Activated CD8-positive, alpha-beta memory T cell treated with anti-CD3 and anti-CD28 coated beads, Interleukin-2, amount 50 U/mL, for 1 hour (primary cell): ENCODE measurements at regions not wholly inside any gene's neighbourhood (a gene's known extent, or its start where the extent isn't known, plus 50 kb on each side); places are given as distances from the start of the nearest gene placed in this dataset.

Source experiments
- DNase-seq: peaks from one replicate; pipeline ENCODE4 v3.0.0-alpha.2; 2020; ENCODE audit errors: extremely low read depth

DNA sequence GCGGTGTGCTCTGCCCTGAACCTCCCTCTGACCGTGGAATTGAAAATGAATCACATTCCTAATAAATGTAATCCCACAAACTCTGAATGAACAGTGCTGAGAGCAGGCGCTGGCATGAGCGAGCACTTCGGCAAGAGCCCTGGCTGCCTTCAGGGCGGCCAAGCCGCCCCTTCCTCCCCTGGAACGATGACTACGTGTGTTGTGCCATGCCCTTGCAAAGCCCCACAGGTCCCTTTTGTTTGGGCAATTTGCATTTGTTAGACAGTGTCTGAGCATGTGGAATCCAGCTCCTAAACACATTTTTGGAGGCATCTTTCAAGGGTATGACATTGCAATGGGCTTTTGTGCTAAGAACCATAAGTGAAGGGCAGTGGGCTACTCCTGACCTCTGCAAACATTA, 95.6 kb upstream of the MKI67 start:
- DNase-seq: no peak

DNA sequence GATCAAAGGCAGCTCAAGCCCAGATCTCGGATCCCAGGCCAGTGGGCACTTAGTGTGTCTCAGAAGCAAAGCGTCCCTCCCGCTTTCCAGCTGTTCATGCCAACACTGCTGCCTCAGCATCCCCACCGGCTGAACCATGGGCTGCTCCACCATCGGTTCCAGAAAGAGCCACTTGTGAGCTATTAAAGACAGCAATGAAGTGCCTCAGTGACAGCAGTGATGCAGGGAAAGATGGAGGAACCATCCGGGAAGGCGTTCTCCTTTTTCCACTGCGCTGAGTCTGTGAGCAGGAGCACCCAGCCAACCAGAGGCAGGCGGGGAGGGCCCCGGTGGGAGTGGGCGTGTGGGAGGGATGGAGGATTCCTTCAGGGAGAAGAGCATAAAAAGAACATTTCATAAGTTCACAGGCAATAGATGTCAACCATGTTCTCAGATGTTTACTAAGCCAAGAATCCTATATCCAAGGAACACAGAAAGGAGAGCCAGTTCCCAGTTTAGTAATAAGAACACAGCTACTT, 96.2 kb upstream of the MKI67 start:
- DNase-seq: no peak

- no peak for DNase-seq
These were observed 104.2 kb upstream of the MKI67 start for GRCh38 chr10:128230401-128230800.

- no peak for DNase-seq
These were observed 107.2 kb upstream of the MKI67 start for GRCh38 chr10:128233422-128233821.

- no peak for DNase-seq
These were observed 111.5 kb upstream of the MKI67 start for GRCh38 chr10:128237710-128238109.

- DNase-seq: no peak
These were observed 114.8 kb upstream of the MKI67 start for GRCh38 chr10:128241023-128241422.

DNA sequence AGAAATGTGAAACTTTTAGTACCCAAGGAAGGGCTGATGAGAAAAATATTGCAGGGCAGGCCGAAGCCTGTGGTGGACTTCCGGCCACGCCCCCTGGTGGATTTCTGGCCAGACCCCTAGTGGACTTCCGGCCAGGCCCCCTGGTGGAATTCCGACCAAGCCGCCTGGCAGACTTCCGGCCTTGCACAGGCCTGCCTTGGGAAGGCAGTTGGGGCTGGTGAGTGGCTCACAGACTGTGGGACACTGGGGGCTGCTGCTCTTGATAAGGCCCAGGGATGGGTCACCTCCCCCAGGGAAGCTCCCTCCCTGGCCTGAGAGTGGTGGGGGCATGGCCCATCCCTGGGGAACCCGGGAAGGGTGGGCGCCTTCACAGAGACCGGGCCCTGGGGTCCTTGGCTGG, 116.4 kb upstream of the MKI67 start:
- no peak for DNase-seq

- DNase-seq: no peak
These were observed 118.8 kb upstream of the MKI67 start for GRCh38 chr10:128245026-128245425.

GRCh38 chr10:128247576-128247975, 121.4 kb upstream of the MKI67 start:
- no peak for DNase-seq

DNA sequence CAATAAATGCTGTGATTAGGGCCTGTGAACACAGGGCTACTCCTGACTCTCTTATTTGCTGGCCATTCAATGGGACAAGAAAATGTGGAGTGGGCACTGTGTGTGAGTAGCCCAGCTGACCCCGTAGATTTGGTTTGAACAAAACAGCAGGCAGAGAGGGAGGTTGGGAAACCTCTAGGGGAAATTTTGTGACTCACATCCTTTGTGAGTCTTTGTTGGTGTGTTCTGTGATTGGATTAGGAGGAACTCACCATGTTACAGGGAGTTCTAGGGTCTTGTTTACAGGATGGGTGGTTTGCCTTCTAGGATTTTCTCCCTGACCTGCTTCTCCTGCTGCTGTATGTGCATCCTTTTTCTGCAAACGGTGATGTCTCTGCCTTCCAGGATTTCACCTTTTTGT, 128.3 kb upstream of the MKI67 start:
- DNase-seq: no peak

GRCh38 chr10:128257428-128257827, 131.2 kb upstream of the MKI67 start:
- no peak for DNase-seq

DNA sequence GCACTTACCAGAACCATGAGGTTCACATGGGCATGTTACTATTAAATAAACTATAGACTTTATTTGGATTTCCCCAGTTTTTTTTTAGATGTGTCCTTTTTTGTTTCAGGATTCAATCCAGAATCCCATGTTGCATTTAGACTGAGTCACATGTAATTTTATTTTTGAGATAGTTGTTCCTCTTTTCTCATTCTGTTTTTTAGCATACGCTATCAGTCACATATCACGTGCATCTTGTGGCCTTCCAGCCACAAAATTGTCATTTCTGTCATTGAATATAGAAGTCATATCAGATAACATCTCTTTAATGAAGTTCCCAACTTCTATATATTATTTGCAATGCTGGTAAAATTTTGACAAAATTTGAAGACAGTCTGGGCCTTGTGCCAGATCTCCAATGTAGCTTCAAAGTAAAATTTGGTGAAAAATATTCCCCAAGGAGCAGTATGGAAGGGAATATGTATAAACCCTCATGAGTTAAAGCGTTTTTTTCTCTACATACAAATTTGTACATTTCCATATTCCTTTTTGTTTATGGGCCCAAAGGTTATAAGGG, 132.3 kb upstream of the MKI67 start:
- DNase-seq: no peak

DNA sequence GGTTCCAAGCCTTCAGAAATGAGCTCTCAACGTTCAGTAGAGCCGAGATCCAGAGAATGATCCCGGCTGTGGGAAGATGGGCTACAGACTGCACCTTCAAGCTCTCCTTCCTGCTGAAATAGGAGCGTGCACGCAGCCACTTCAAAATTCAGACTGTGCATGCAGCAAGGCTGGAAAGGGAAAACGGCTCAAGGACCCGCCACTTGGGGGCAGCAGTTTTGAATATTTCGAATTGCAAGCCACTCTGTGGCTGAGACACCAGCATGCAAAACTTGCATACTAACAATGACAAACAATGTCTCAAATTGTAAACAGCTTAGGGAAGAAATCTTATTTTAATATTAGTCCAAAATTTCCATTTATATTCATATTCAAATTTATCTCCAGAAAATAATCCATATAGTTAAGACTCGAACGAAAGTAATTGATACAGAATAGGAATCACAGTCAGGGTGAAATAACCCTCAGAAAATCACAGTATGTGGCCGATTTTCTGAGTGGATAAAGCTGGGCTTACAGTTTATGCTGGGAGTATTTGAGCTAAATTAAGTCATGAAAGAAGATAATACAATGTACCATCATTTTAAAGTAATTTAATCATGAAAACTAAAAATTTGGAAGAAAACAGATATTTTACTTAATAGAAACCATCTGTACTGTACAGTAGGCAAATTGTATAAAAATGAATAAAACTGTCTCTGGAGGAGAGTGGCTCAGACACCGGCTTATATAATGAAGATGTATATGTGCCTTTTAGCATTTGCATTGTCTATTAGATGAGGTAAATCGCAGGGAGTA, 137.9 kb upstream of the MKI67 start:
- no peak for DNase-seq

GRCh38 chr10:128265596-128265995, 139.4 kb upstream of the MKI67 start:
- DNase-seq: no peak

DNA sequence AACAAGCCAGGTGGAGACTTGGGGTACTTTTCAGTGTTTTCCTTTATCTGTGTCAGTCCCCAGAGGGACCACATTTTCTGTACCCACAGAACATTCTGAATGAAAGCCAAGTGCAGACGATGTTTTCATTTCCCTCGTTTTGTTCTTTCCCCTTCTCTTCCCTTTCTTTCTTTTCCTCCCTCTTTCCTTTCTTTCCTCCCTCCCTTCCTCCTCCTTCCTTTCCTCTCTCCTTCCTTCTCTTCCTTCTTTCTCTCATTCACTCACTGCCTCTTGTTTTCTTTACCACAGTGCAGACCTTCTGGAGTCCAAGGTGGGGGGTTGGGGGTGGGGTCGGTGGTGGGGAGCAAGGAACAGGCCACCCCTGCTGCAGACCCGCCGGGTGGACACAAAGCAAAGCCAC, 141.4 kb upstream of the MKI67 start:
- DNase-seq: no peak

GRCh38 chr10:128268015-128268722, 141.9 kb upstream of the MKI67 start:
- DNase-seq: no peak

DNA sequence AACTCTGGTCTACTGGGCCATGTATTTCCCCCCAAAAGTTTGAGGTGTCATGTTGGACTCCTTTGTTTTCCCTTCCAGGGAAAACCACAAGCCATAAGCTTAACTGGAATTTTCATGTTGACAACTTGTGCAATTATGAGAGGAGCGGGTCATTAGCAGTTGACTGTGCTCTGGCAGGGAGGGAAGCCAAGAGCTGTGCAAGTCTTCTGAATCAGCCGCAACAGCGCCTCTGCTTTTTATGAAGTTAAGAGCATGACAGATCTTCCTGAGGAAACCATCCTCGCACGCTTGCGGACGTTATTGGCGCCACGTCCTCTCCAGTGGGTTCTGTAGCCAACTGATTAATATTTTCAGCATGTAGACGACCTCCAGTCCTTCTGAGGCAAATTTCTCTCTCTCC, 148.7 kb upstream of the MKI67 start:
- DNase-seq: no peak

DNA sequence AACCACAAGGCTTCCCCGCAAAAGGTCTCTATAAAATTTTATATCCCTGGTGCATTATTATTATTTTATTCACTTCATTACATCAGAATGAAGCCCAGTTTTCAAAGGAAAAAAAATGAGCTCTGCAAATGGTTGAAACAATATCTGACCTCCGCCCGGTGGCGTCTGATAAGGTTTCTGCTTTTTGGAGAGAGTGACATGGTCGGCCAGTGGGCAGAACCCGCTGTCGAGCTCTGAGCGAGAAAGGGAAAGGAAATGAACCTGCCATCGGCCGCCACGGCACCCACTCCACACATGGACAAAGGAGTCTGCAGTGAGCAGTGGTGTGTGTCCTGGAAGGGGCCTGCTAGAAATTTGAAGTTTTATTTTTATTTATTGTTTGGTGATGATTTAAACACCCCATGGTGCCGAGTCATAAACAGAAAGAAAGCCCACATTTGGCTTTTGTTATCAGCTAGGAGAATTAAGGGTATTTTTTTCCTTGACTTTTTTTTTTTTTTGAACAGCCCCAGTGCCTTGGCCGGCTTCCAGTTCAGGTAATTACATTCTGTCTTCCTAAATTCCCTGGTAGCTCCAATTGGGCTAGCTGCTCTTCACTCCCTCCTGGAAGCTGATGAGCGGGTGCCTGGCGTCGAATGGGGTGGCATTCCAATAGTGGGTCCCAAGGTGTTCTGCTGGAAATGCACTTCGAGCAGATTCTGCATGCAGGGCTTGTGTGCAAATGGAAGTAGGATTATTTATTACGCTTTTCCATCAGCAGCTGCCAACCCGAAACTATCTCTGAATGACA, 149.4 kb upstream of the MKI67 start:
- DNase-seq: no peak

DNA sequence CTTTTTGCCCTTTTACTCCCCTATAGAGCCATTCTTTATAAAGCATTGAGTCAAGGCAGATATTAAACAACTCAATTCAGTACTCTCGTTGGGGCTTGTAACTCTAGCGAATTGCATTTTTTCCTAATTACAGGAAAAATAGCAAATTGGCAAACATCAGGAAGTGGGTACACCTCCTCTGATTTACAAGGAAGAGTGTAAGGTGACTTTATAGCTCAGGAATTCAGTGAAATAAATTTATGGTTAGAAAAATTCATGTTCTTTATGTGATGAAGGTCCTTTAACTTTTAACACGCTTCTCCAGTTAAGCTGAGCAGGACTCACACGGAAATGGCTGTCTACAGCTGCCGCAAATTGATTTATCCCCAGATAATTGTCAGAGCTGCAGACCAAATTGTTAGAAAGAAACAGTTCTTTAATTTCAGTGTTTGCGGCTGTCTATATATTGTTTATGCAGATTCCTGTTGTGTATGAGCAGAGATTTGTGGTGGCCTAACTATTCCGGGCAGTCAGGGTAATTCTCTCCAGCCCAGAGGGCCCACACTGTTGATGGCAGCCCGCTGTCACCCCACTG, 151.1 kb upstream of the MKI67 start:
- DNase-seq: no peak

DNA sequence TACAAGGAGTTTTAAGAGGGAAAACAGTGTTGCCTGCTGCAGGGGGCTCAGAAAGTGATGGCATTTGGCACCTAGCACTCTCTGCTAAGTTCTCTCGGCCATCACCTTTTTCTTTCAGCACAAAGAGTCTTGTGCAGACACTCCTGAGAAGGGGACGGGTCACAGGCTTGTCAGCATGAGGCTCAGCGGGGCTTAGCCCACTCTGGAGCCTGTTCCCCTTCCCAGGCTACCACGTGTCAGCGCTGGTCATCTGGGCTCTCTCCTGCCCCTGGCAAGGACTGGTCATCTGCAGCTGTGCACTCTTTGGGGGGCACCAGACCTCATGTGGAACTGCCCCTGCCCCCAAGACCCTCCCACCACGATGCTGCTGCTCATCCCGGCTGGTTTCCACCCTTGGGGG, 152.1 kb upstream of the MKI67 start:
- DNase-seq: no peak

DNA sequence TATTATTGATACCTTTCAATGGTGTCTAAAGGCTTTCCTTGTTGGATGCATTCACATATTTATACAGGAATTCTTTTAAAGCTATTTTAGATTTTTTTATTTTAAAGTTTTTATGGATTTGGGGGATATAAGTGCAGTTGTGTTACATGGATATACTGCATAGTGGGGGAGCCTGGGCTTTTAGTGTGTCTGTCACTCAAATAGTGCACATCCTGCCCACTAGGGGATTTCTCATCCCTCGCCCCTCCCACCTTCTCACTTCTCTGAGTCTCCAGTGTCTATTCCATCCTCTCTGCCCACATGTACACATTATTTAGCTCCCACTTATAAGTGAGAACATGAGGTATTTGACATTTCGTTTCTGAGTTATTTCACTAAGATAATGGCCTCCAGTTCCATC, 154.0 kb upstream of the MKI67 start:
- DNase-seq: no peak

- DNase-seq: no peak
These were observed 155.1 kb upstream of the MKI67 start for GRCh38 chr10:128281343-128281742.
